ENCODE measurements at regions not wholly inside any gene's neighbourhood (a gene's known extent, or its start where the extent isn't known, plus 50 kb on each side); places are given as distances from the start of the nearest gene placed in this dataset.

- TF ChIP-seq CTCF (IDR thresholded peaks at IDR 0.05; ENCODE audit: low read depth, low read length) (no peak), EZH2phosphoT487 (IDR thresholded peaks at IDR 0.05; ENCODE audit: low read depth) (no peak)
Measured at GRCh38 chr14:21974741-21975140, 301.1 kb upstream of the OR4E1 start.

Measured in OCI-LY3 (cell line).